IPS-NIHi7 (cell line): ENCODE measurements at regions not wholly inside any gene's neighbourhood (a gene's known extent, or its start where the extent isn't known, plus 50 kb on each side); places are given as distances from the start of the nearest gene placed in this dataset.
A peak's percentile ranks its signal among the peaks of the same experiment; 100 is the strongest.
"Not testable (repeated sequence)": the region's sequence is repeated elsewhere in the genome, so short reads cannot be mapped to it uniquely, and the experiment has no call there.

Source experiments
- DNase-seq: peaks from one replicate; pipeline ENCODE4 v3.0.0; 2012; ENCODE audit warnings: mixed read lengths; ENCODE audit errors: extremely low spot score

DNA sequence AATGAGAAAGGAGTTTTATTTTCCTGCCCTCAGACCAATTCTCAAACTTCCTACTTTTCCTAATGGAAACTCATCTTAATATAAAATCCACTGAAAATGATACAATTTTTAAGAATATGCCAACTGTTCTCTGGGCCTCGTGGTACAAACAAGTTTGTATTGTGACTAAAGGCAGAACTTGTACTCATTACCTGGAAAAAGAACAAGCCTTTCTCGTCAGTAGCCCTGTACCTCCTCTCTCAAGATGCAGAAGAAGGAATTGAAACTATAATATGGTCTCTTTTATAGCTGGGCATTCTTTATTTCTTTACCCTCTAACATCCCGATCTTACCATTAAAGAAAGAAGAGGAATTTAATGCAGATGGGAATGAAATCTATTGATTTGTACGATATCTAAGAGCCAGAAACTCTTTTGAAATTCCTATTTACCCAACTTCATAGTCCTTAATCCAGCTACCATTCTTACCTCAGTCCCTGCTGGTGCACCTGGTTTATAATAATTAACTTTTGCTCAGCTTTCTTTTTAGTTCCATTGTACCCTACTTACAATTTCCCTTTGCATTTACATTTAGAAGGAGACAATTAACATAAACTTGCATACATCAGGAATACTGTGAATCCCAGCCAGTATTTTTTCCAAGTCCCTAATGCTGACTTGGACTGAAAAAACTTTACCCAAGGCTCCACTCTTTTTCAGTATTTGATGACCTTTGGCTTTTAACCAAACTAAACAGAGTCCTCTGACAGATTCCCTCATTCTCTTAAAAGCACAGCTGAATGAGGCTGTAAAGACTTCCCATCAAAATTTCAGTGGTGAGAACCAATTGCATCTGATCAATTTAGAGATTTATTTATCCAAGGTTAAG lies 1162.4 kb downstream of the BRINP3 start:
- DNase-seq = no peak

DNA sequence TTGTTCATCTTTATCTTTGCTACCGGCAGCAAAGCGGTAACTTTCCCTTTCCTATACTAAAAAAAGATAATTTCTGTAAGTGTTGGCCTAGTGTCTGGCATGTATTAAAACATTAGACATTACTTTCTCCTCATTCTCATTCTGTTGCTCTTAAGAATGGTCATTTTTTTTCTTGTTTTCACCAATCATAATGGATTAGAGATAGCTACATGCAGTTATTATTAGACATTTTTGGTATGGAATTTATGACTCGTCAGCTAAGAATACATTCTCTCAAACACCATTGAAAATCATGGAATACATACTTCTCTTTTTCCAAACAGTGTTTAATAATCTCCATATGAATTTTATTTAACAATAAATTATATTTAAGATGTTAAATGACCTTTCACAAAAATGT lies 1154.6 kb downstream of the BRINP3 start:
- no peak for DNase-seq

DNA sequence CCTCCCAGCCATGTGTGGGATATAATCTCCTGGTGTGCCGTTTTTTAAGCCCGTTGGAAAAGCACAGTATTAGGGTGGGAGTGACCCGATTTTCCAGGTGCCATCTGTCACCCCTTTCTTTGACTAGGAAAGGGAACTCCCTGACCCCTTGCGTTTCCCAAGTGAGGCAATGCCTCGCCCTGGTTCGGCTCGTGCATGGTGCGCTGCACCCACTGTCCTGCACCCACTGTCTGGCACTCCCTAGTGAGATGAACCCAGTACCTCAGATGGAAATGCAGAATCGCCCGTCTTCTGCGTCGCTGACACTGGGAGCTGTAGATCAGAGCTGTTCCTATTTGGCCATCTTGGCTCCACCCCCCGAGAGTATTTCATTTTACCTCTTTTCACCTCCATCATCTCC lies 1146.6 kb downstream of the BRINP3 start:
- not testable (repeated sequence) for DNase-seq

DNA sequence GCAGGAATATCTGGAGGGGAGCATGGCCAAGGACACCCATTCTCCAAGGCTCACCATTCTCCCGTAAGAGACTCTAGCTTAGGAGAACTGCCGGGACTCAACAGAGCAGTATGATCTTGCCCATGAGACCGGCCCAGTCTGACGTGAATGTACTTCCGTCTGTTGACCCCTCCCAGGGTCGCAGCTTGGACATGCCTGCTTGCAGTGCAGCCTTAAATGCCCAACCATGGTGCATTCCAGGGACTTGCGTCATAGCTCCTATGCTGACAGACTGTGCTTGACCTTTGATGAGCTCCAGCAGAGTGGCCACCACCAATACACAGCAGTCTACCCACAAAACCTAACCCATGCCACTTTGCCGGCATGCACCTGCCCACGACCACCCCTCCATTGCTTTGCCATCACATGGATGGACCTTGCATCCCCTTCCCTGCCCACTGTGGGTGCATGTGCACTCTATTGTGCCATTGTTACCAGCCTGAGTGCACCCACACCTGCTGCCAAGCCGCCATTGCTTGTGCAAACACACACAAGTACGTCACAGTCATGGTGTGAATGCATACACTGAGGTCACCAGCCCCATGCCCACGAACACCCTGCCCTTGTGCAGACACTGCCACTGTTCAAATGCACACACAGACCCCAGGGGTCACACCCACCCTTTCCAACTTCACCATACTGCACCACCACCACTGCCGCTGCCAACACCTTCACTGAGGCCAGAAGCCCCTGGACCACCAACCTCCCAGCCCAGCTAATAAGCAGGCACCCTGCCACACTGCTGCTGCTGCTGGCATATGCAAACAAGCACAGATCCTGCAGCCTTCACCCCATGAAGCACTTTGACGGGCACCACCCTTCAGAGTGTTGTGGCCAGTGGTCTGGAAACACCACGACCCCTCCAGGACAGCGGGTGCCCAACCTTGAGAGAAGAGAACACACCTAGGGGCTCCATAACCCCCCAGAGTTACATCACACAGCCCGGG lies 1141.3 kb downstream of the BRINP3 start:
- DNase-seq = no peak

DNA sequence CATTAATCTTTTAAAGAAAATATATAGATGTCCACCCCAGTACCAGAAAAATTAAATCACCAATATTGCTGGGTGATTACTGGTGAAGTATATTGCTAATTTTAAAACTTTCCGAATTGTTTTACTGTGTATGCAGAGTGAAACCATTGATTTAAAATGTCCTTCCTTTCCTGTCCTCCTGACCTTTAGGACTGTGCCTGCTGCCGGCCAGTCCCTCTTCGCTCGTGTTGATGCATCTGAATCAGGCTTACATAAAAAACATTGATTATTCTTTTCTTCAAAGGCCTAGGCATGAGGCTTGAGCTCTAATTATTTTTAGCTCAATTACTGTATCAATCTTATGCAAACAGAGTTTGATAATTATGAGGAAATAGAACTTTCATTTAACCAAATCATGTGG lies 1128.1 kb downstream of the BRINP3 start:
- no peak for DNase-seq

DNA sequence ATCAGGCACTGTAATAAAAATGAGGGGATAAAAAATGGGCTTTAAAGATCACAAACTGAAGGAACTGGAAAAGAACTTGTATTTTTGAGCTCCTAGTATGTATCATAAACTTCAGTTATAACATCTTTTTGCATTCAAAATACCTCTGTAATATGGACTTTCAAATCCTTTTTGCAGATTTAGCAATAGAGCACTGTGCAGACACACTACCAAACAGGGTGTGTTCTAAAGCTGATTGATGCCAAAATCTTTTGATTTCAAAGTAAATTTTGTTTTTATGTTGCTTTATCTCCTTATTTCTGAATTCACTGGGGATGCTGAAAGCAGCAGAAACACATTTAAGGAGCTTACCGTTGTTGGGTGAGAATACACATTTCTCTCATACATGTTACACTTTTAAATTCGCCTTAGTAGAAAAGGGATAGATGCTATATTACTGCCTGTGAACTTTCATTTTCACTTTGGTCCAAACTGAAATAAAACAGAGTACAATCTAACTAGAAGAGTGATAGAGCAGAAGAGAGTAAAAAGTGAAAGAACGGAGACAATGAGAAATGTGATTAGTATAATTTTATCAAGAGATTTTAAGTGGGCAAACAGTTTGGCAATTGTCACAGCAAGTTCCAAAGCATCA lies 1126.6 kb downstream of the BRINP3 start:
- DNase-seq = no peak

DNA sequence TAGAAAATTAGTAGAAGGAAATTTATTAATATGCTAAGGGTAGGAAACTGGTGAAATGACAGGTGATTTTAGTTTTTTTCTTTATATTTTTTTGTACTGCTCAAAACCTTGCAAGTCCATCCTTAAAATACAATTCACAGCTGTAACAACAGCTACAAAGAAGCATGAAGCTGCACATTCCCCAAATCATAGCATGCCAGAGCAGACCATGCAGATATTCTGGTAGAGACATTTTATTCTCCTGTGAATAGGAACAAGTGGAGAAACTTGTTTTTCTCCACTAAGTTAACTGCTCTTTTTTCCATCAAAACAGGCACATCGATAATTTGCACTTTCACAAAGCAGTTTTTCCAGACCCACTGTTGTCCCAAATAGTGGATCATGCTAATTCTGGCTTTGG lies 1125.7 kb downstream of the BRINP3 start:
- DNase-seq = no peak

DNA sequence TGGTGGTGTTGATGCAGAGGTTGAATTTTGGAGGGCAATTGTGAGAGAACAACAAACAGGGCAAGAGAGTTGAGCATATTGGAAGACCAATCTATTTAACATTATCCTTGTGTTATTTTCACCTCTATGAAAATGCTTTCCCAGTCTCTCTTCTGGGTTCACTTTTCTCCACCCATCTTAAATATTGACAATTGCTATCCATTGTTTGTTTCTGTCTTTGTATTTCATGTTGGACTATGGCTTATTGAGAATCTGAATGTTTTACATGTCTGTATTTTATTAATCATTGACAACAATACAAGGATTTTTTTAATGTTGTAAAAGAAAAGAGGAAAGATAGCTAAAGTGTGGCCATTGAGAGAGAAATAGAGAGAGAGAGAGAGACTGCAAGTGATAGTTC lies 1121.5 kb downstream of the BRINP3 start:
- no peak for DNase-seq

DNA sequence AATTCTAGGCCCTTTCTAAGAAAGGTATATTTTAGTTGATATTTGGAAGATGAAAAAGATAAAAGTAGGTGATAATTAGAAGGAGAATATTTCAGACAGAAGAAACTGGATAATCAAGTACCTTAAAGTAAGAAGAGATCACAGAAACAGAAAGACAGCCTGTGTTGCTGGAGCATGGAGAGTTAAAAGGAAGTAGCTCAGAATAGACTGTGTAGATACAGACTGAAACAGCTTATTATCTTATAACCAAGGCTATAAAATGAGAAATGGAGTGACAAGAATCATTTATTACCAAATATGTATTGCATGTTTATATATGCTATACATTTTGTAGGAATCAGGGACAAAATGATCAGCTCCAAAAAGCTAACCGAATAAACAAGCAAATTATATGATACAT lies 1120.3 kb downstream of the BRINP3 start:
- no peak for DNase-seq

DNA sequence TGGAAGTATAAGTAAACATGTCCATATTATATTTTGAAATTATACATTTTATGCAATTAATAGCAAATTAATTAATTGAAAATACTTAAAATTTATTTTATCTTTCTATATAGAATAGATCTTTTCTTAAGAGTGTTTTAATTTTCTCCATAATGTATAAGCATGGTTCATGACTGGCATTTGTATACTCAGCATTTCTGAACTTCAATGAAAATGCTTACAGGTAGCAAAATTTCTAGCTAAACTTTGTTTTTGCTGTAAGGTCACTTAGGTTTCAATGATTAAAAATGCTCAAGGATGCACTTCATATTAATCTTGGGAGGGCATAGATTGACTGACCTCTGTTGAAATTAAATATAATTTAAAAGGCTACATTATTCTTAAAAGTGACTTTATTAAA lies 1108.1 kb downstream of the BRINP3 start:
- no peak for DNase-seq

DNA sequence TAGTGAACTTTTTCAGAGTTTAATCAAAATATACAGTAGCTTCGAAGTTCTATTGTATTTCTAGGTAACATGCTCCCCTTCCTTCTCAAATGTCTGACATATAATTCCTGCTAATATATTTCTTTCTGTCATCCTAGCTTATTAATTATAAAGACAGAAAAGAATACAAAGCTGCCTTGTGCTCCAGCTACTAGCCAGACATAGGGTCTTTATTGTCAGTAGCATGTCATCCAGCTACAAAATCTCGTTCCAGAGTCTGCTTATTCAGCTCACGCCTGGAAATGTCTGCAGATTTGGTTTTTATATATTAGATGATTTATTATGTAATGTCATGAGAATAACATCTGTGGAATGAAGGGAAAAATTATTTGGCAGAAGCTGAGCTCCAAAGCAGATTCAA lies 1102.8 kb downstream of the BRINP3 start:
- no peak for DNase-seq

DNA sequence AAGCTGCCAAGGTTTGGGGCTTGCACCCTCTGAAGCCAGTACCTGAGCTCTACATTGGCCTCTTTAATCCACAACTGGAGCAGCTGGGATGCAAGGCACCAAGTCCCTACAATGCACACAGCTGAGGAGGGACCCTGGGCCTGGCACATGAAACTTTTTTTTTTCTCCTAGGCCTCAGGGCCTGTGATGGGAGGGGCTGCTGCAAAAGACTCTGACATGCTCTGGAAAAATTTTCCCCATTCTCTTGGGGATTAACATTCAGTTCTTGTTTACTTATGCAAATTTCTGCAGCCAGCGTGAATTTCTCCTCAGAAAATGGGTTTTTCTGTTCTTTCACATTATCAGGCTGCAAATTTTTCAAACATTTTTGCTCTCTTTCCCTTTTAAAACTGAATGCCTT lies 1072.2 kb downstream of the BRINP3 start:
- no peak for DNase-seq

DNA sequence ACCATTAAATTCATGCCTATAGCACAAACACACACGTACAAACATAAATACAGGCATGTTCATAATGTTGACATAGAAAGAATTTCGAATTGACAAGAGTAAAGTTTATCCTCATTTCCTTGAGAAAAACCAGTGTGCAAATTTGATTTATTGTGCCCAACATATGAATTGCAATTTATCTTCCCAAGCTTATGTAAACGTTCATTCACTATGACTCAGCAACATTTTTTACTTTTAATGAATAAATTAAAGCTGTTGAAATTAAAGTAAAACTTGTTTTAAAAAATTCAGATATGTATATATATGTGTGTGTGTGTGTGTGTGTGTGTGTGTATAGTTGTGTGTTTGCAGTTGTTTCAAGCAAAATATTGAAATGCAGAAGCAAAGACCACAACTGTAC lies 1067.9 kb downstream of the BRINP3 start:
- no peak for DNase-seq

DNA sequence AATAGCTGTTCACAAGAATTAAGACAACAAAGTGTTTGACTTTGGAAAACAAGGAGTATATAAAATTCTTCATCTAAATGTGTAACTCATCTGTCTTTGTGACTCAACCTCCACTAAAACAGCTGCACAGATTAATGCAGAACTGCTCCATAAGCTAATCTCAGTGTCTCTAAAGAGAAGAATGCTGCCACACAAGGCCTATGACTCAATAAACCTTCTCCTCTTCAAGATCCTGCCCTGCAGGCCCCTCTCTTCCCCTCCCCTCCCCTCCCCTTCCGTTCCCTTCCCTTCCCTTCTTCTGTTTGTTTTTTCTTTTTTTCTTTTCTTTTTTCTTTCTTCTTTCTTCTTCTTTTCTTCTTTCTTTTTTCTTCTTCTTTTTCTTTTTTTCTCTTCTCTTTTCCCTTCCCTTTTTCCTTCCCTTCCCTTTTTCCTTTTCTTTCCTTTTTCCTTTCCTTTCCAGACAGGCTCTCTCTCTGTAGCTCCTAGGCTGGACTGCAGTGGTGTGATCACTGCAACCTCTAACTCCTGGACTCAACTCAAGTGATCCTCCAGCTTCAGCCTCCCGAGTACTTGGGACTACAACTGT lies 1052.8 kb downstream of the BRINP3 start:
- DNase-seq = no peak

DNA sequence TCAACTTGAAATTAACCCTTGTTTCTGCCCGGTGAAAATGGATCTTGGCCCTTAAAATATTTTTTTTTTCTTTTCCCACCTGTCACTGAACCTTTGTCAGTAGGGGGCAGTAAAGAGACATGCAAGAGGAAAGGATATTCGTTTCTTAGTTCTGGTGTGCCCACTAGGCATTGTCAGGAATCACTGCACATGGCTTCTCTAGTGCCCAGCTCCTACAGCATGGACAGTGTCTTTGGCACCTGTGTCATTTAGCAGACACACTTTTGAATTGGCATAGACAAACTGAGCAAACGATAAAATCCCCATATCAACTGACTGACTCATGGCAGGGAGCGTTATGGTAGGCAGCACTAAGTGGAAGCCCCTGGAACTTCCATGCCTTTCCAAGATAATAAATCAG lies 1048.1 kb downstream of the BRINP3 start:
- DNase-seq = peak; percentile 41

DNA sequence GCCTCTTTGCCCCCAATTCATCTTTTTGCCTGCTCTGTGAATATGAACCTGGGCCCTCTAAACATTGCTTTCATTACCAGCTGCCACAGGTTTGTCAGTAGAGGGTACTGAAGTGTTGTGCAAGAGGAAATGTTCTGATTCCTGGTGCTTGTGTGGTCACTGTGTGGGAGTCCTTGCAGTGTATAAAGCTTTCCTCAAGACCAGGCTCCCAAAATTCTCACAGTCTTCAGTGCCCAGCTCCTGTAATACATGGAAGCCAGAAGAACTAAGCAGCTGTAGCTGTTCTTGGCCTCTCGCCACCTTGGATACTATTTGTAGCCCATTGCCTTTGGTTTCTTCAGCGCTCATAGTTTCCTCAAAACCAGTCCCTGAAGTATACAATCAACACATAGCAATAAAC lies 1046.2 kb downstream of the BRINP3 start:
- DNase-seq = no peak

DNA sequence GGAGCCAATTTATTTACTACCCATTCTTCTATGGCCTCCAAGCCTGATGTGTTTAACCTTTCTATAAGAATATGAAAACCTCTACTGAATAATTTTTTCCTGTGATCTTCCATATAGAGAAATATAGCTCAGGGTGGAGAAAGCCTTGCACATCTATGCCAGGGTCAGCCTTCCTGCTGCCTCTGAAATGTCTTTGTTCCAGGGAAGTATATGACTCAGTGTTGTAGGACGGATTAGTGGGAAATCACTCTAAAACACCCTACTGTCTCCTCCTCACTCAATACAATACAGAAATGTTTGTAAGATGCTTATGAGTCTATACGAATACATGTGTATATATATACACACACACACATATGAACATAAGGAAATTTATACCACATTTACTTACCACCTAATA lies 1044.9 kb downstream of the BRINP3 start:
- no peak for DNase-seq

DNA sequence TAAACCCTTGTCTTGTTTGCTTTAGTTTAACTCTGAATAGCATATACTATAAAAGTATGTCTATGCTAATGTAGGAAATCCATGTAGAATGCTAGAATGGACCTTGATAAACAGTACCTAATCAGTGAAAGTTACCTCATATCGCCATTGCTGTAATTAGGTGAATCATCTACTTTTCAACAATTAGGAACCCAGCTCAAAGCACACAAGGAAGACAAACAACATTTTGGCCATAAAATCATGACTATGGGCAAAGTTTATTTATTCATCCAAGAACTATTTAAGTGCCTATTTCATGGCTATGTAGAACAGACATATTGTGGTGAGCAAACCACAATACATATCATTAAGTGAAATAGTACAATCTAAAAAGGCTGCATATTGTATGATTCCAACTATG lies 1043.2 kb downstream of the BRINP3 start:
- DNase-seq = no peak

DNA sequence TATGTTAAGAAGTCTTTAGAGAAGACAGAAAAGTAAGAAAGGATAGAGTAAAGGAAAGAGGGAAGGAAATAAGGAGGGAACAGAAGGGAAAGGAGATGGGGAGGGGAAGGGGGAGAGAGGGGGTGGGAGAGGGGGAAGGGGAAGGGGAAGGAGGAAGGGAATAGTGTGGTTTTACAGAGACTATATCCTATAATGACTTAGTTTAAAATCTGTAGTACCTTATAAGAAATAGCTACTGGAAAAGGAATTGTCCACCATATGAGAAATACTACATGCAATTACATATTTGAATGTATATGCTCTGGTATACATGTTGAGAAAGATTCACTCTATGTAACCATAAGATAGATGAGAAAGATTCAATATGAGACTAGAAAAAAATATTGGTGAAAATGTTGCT lies 1042.3 kb downstream of the BRINP3 start:
- no peak for DNase-seq

DNA sequence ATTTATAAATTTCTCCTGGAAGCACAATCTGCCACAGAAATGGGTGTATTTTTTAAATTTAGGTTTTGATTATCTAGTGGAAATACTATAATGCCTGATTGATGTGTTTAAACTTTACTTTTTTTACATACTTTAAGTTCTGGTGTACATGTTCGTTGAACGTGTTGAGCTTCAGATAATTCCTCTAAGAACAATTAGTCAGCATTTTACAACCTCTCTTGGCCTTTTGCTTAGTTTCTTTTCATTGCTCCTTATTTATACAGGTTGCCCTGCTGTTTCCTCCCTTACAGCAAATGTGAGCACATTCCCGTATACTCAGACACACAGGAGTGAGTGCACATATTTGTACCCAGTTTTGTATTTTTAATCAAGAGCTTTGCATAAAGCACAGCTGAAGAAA lies 1038.9 kb downstream of the BRINP3 start:
- no peak for DNase-seq

DNA sequence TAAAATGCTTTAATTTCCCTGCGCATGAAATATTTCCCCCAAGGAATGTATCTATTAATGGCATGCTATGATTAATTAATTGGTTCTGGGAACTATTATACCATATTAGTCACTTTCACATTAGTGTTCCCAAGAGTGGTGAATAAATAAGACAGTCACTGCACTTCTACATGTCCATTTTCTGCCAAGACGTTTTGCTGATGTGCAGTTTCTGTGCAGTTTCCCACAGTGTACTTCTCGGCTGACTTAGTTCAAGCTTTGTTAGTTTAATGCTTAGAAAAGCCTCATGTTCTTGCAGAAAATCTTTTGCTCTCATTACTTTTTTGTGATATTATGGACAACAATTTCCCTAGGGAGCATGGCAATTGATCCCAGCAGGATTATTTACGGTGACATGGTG lies 1014.5 kb downstream of the BRINP3 start:
- no peak for DNase-seq

DNA sequence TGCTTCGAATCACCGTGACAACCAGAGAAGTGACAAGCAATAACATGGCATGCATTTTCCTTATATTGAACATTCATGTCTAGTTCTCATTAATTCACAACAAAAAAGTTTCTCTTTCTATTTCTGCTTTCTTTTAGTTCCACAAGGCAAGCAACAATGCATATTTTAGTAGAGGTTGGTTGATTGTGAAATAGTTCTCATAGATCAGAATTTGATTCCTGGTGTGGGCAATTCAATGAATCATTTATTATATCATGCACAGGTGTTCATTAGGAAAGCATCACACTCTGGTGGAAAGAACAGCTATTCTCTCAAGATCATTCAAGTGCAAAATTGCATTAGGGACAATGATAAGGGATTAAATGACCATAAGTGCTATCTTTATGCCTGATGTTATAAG lies 980.9 kb downstream of the BRINP3 start:
- no peak for DNase-seq
